ENCODE measurements at regions not wholly inside any gene's neighbourhood (a gene's known extent, or its start where the extent isn't known, plus 50 kb on each side); places are given as distances from the start of the nearest gene placed in this dataset.

DNA sequence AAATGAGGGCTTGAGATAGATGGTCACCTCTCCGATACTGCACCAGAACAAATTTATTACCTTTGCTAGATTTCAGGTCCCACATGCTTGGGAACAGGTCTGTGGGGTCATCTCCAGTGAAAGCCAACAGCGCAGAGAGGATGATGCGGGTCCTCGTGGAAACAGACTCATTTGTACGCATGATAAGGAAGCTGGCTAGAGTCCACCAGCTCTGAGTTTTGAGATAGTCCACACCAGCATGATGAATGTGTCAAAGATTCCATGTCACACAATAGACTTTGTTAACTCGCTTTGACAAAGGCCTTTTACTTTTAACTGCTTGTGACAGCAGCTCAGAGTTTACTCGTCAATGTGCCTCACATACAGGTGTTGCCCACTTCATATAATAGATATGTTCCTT lies 105.4 kb upstream of the TBCA start:
- Histone ChIP-seq H3K4me2 (ENCODE audit: insufficient read depth, low read length) (peak overlapping the region; percentile 33; the same call in 1 of the 2 replicates), H3K79me2 (ENCODE audit: control insufficient read depth, insufficient read depth, low read length) (no peaks in the 10 kb centered on the region), H4K20me1 (replicated peaks; ENCODE audit: control insufficient read depth, insufficient read depth, low read length) (no peaks in the 10 kb centered on the region), H3K4me3 (no peak overlapping the region), H3K9me1 (ENCODE audit: control insufficient read depth, insufficient read depth, low read length) (no peaks in the 10 kb centered on the region), H3K9me3 (replicated peaks; ENCODE audit: control insufficient read depth, insufficient read depth, low read depth, low read length) (no peaks in the 10 kb centered on the region), H3K36me3 (ENCODE audit: control insufficient read depth, insufficient read depth, low read length) (no peaks in the 10 kb centered on the region), H2AFZ (ENCODE audit: low read depth, low read length) (no peak overlapping the region), H3K27me3 (ENCODE audit: control insufficient read depth in 2 of 2, insufficient read depth in 2 of 2, low read length in 2 of 2) (peaks cover 4 to 10% of the 10 kb centered on the region in 2 experiments; a peak in 3 of 5 replicates), H3K9ac (ENCODE audit: insufficient read depth in 1 of 2, low read depth in 2 of 2, low read length in 2 of 2) (no peak overlapping the region), H3K4me1 (replicated peaks in 1 of 2; ENCODE audit: control insufficient read depth in 2 of 2, insufficient read depth in 2 of 2, low read length in 2 of 2) (peaks cover 7 to 25% of the 10 kb centered on the region in 2 experiments; a peak in 3 of 5 replicates), H3K27ac (ENCODE audit: extremely low read depth, low read depth, low read length) (no peak overlapping the region; the same call in 2 of the 3 replicates)
- FAIRE-seq (peak; percentile 95), ATAC-seq (peak; percentile 66), DNase-seq (ENCODE audit: extremely low read depth in 1 of 4, low spot score in 3 of 4) (peak; percentile 14 to 86 (median 35))
- in situ Hi-C loops (cut with MboI) = no loop called here
- ChIA-PET CTCF (ENCODE audit: low intra/inter-chr PET ratio) (no interaction called here), POLR2A (interaction anchor here (0.5 to 1.0 kb wide), 4 partner anchors 38 to 594 kb away, joined by 3 to 6 read pairs (median 3); no protein-coding TSS in a partner anchor)
- BruUV-seq (replicated peaks) = no TSS peak
- 0% methylated on average over 7 of the region's 7 CpGs for WGBS (ENCODE audit: insufficient coverage, low coverage, missing lambda C conversion rate)
- intact Hi-C loops (cut with micrococcal nuclease) = no loop called here
- 0 out of 2 replicates have a peak, but pooled peaks have one; percentile 30 for TF ChIP-seq SMARCC2 (IDR thresholded peaks at IDR 0.05; ENCODE audit: low read depth)
- TF ChIP-seq, protein P1, sequence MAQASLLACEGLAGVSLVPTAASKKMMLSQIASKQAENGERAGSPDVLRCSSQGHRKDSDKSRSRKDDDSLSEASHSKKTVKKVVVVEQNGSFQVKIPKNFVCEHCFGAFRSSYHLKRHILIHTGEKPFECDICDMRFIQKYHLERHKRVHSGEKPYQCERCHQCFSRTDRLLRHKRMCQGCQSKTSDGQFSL (CRISPR knock-in tag; IDR thresholded peaks at IDR 0.05) = no peak
- TF ChIP-seq, protein P1 (tag; IDR thresholded peaks at IDR 0.05) = no peak
- TF ChIP-seq TCF7 (IDR thresholded peaks at IDR 0.05; ENCODE audit: borderline replicate concordance) = no peak
- TF ChIP-seq NCOA1 (IDR thresholded peaks at IDR 0.05; ENCODE audit: low read depth) = 0 out of 2 replicates have a peak, but pooled peaks have one; percentile 52
- TF ChIP-seq SLC30A9 (CRISPR knock-in tag; IDR thresholded peaks at IDR 0.05) = no peak
- TF ChIP-seq ZNF696 (CRISPR knock-in tag; conservative IDR thresholded peaks at IDR 0.05) = no peak
- TF ChIP-seq ELF2 (CRISPR knock-in tag; IDR thresholded peaks at IDR 0.05) = no peak
- TF ChIP-seq XRCC3 (IDR thresholded peaks at IDR 0.05) = no peak
- TF ChIP-seq, protein P2, sequence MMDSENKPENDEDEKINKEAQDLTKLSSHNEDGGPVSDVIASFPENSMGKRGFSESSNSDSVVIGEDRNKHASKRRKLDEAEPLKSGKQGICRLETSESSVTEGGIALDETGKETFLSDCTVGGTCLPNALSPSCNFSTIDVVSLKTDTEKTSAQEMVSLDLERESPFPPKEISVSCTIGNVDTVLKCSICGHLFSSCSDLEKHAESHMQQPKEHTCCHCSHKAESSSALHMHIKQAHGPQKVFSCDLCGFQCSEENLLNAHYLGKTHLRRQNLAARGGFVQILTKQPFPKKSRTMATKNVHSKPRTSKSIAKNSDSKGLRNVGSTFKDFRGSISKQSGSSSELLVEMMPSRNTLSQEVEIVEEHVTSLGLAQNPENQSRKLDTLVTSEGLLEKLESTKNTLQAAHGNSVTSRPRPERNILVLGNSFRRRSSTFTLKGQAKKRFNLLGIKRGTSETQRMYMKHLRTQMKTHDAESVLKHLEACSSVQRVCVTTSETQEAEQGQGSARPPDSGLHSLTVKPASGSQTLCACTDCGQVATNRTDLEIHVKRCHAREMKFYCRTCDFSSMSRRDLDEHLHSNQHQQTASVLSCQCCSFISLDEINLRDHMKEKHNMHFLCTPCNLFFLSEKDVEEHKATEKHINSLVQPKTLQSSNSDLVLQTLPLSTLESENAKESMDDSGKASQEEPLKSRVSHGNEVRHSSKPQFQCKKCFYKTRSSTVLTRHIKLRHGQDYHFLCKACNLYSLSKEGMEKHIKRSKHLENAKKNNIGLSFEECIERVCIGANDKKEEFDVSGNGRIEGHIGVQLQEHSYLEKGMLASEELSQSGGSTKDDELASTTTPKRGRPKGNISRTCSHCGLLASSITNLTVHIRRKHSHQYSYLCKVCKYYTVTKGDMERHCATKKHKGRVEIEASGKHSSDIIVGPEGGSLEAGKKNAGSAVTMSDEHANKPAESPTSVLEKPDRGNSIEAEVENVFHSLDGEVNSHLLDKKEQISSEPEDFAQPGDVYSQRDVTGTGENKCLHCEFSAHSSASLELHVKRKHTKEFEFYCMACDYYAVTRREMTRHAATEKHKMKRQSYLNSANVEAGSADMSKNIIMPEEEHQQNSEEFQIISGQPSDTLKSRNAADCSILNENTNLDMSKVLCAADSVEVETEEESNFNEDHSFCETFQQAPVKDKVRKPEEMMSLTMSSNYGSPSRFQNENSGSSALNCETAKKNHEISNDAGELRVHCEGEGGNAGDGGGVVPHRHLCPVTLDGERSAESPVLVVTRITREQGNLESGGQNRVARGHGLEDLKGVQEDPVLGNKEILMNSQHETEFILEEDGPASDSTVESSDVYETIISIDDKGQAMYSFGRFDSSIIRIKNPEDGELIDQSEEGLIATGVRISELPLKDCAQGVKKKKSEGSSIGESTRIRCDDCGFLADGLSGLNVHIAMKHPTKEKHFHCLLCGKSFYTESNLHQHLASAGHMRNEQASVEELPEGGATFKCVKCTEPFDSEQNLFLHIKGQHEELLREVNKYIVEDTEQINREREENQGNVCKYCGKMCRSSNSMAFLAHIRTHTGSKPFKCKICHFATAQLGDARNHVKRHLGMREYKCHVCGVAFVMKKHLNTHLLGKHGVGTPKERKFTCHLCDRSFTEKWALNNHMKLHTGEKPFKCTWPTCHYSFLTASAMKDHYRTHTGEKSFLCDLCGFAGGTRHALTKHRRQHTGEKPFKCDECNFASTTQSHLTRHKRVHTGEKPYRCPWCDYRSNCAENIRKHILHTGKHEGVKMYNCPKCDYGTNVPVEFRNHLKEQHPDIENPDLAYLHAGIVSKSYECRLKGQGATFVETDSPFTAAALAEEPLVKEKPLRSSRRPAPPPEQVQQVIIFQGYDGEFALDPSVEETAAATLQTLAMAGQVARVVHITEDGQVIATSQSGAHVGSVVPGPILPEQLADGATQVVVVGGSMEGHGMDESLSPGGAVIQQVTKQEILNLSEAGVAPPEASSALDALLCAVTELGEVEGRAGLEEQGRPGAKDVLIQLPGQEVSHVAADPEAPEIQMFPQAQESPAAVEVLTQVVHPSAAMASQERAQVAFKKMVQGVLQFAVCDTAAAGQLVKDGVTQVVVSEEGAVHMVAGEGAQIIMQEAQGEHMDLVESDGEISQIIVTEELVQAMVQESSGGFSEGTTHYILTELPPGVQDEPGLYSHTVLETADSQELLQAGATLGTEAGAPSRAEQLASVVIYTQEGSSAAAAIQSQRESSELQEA (IDR thresholded peaks at IDR 0.05; ENCODE audit: low read depth) = no peak
- TF ChIP-seq ZNF77 (CRISPR knock-in tag; IDR thresholded peaks at IDR 0.05) = no peak
